Hematopoietic multipotent progenitor cell treated with erythropoietin and hydrocortisone succinate and interleukin-3 and kit ligand, for 8 days (in vitro differentiated cells): ENCODE measurements at regions not wholly inside any gene's neighbourhood (a gene's known extent, or its start where the extent isn't known, plus 50 kb on each side); places are given as distances from the start of the nearest gene placed in this dataset.

ENCODE experiments used
- DNase-seq: peaks from one replicate; pipeline ENCODE4 v3.0.0-alpha.2; 2015

GRCh38 chr12:58502226-58502625 lies 418.1 kb downstream of the LRIG3 start:
- no peak for DNase-seq

GRCh38 chr12:58502841-58503240 lies 417.5 kb downstream of the LRIG3 start:
- DNase-seq, result no peak

DNA sequence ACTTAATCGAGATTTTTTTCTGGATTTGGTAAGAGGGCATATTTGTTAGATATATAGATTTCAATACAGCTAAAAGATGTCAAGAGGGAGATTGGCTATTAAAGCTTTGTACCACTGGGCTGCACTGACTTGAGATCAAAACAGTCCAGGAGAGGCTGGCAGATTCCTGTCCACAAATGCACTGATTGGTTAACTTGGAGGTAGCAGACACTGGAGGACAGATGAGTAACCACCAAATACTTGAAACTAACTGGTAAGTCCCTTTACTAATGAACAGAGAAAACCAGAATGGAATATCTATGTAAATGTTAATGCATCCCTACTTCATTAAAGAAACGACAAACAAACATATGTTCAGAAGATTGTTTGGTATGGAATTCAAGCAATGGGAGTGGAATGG lies 416.6 kb downstream of the LRIG3 start:
- DNase-seq, result no peak

- DNase-seq, result no peak
These were observed 416.0 kb downstream of the LRIG3 start for GRCh38 chr12:58504143-58504938.

DNA sequence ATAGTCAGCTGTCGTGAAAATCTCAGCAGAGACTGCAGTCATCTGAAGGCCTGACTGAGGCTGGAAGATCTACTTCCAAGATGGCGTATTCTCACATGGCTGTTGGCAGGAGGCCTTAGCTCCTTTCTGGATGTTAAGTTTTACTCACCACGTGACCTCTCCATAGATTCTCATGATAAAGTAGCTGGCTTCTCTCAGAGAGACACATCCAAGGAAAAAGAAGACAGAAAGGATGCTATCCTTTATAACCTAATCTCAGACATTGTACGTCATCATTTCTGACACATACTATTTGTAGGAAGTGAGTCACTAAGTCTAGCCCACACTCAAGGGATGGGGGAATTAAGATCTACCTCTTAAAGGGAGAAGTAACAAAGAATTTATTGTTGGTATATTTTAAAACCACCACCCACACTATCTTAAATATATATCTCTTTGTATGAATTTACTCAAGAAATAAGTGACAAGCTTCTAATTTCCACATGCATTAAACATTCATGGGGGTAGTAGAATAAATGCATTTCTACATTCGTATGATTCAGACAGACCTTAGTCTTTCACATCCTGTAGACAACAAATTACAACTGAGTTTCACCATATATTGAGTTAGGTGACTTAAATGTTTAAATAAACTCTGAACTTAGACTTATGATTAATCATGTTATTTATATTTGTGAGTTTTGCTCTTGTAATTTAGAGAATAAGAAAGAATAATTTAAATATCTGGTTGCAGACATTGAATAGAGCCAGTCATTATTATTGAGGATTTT lies 411.0 kb downstream of the LRIG3 start:
- DNase-seq, result no peak

DNA sequence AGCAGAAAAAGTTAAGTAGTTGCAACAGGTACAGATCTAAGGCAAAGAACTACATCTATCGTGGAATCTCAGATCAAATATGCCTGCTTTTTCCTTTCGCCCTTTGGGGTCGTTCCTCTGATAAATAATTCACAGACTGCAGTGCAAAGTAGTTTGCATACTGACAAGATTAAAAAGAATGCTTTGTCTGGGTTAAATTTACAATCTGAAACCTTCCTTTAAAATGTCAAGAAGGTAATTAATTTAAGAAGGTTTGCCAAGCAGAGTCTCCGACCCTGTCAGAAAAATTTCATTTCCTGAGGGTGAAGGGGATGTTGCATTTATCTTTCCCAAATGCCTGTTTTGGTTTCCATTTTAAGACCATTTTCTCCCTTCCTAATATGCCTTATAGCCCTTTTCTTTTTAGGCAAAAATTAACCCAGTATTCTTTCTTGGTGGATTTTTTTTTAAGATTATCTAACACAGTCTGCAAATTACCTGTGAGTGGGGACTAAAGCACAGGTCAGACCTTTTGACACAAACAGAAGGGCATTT lies 406.9 kb downstream of the LRIG3 start:
- no peak for DNase-seq

GRCh38 chr12:58513852-58514251 lies 406.5 kb downstream of the LRIG3 start:
- no peak for DNase-seq

GRCh38 chr12:58519839-58520238 lies 400.5 kb downstream of the LRIG3 start:
- DNase-seq, result no peak

- DNase-seq, result no peak
These were observed 399.2 kb downstream of the LRIG3 start for GRCh38 chr12:58521152-58521551.

DNA sequence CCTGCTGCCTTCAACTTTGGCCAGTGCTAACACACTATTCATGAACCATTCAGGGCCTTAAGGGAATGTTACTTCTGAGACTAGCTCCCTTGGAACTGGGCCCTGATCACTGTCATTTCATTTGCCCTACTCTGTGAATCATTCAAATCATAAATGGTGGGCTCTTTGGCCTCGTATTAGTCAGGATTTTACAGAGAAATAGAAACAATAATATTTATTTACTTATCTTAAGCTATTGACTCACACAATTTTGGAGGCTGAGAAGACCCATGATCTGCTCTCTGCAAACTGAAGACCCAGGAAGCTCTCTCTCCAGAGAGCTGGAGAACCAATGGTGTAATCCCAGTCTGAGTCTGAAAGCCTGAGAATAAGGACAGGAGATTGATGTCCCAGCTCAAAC lies 398.5 kb downstream of the LRIG3 start:
- DNase-seq, result no peak

DNA sequence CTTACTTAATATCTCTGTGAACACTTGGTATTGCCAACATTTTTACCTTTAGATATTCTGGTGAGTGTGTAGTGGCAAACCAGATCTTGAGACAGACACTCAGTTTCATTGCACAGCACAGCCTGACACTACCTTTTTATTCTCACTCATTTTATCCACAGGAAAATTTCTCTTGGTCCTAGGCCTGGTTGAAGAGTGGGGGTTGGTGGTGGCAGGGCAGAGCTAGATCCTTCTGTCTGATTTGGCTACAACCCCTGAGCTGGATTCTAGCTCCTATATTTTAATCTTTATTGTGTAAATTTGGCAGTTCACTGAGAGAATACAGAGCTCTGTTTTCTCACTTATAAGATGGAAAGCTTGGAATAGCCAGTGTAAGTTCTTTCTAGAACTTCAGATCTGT lies 396.9 kb downstream of the LRIG3 start:
- no peak for DNase-seq

DNA sequence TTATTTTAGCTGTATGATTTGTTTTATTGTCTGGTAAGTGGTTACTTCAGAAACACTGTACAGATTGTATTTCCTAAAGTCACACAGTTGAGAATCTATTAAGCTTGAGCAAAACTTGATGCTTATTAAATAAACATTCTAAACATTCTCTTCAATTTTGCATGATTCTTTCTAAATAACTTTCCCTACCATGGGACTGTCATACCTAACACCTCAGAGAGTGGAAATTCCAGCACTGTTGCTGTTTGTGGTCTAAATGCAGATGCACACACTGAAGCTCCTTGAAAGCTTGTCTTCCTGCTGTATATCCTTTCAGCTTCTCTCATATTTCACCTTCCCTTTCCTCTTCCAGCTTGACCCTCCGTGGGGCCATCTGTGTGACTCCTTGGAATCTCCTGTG lies 392.0 kb downstream of the LRIG3 start:
- no peak for DNase-seq

DNA sequence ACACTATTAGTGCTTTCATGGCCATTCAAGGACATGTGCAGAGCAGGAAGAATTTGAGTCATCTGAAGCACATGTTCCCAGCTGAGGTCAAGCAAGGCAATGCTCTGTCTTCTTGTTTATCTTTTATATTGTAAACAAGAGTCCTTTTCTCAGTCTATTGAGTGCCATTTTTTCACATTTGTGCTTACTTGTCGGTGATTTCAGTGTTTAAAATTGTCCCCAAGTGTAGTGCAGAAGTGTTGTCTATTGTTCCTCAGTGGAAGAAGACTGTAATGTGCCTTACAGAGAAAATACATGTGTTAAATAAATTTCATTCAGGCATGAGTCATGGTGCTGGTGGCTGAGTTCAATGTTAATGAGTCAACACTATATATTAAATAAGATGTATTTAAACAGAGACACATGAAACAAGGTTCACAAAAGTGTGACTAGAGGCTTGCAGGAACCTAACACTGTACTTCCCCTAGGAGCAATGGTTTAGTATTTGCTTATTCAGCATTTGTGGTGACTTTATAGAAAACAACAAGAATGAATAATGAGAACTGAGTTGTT lies 391.1 kb downstream of the LRIG3 start:
- DNase-seq, result no peak

GRCh38 chr12:58529897-58530741 lies 390.2 kb downstream of the LRIG3 start:
- no peak for DNase-seq

DNA sequence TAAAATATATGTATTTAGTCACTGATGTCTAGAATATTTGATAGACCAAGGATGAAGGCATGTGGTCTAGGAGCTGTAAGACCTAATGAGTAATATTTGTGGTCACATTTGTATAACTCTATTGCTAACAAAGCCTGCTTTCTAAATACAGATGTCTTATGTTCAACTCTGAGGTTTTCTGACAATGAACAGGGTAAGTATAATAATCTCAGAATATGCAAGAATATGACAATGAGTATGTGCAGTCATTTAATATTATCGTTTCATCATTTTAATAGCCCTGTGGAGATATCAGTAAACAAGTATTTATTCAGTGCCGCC lies 389.6 kb downstream of the LRIG3 start:
- DNase-seq, result no peak

DNA sequence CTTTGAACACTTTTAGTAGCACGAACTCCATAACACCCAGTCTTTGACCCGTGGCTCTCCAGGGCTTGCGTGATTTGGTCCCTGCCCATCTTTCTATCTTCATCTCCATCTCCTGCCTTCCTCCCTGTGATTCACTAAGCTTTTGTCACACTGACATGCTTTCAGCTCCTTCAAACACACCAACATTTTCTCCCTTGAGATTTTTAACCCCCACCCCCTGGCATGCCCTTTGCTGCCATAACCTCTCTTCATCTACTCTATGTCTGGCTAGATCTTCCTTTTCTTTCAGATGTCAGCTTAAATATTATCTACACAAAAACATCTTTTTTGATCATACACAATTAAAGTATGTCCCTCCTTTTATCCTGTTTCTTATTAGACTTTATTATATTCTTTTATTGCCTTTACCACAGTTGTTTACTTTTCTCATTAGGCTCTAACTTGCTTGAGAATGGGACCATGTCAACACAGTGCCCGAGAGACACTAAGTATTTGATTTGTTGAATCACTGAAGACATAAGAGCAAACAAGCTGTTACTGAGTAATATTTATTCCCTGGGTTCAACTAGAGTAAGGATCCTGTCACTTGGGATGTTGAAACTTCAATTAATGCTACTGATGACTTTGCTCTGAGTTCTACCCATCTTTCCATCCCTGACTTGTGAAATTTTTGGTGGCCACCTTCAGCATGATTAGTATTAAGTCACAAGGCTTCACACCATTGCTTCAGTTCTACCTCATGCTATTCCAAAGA lies 387.3 kb downstream of the LRIG3 start:
- DNase-seq, result no peak

GRCh38 chr12:58533652-58534051 lies 386.7 kb downstream of the LRIG3 start:
- DNase-seq, result no peak

- no peak for DNase-seq
These were observed 383.0 kb downstream of the LRIG3 start for GRCh38 chr12:58537278-58537677.

GRCh38 chr12:58539295-58539694 lies 381.0 kb downstream of the LRIG3 start:
- DNase-seq, result no peak

DNA sequence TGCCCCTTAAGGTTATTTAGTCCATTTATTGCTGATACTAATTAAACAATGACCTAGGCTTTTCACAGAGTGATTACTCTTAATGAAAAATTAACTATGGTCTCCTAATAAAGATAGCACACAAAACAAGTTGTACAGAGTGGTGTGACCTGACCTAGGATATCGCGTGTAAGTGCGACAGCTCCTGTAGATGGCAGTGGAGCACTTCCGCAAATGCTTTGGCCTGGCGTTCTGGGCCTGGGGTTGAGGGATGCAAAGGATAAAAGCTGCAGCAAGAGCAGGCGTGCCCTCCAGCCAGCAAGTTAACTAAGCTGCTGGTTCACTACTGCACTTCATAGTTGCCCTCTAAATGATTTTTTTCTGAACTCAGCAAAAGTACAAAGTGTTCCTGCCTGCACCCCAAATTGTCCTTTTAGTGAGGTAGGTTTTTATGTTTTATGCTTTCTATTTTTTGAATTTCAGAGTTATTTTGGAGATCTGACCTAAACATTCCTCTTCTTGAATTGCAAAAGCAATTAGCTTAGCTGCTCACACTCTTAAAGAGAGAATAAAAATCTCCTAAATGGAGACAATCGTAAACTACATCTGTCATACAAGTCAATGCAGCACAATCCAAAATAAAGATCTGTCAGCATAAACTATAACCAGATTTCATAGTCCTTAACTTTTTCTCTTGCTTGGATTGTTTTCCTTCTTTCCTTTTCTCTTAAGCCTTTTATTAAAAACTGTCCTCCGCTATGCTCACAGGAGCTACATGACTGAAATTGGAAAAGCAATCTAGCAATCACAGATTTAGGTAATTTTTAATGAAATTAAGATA lies 379.6 kb downstream of the LRIG3 start:
- DNase-seq, result peak; percentile 38

DNA sequence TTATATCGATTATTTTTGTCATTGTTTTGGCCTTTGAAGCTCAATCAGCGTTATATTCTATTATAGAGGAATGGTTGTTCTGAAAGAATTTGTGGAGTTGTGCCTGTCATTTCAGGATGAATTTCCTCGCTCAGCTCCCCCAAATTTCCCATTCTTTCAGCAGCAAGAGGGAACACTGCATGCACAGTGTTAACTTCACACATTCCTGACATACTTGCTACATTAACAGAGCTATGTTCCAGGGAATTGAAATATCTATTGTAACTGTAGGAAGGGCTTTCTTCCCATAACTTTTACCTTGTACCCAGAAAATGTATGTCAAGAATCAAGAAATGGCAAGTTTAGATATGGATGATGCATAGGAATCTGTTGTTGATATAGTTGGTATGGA lies 379.0 kb downstream of the LRIG3 start:
- no peak for DNase-seq
